GM13976 (cell line): ENCODE measurements at regions not wholly inside any gene's neighbourhood (a gene's known extent, or its start where the extent isn't known, plus 50 kb on each side); places are given as distances from the start of the nearest gene placed in this dataset.

Source experiments
- DNase-seq: peaks from one replicate; pipeline ENCODE4 v3.0.0; 2012; ENCODE audit warnings: low spot score
- in situ Hi-C: fragments of 300-500 bp; cut with MboI; formaldehyde crosslinking; loops from one replicate; pipeline ENCODE4 v1.12.0; 2022; ENCODE audit warnings: low sequenced_read_pairs, mixed read lengths, inconsistent platforms; ENCODE audit not compliant: unreplicated experiment
- TF ChIP-seq, protein P1 (sequence below): IDR thresholded peaks from 2 replicates; pipeline ENCODE4 v1.5.1; 2012; ENCODE audit warnings: borderline replicate concordance, mild to moderate bottlenecking; ENCODE audit not compliant: insufficient read depth; ENCODE audit errors: extremely low read depth, missing control alignments, control extremely low read depth

DNA sequence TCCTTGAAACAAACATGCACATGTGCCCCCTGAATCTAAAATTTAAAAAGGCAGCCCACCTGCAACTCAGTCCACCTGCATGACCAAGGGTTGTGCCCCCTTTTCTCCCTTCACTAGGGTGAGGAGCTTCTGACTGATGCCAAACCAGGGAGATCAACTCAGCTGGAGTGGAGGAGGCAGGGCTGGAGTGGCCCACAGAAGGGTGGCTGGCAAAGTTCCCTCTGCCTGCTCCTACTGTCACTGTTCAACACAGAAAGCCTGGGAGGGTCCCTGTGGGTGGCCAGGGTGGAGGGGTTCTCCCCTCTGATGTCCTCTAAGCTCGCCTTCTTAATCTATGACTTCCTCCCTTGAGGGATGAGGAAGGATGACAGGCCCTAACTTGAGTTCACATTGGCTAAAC is 55.7 kb upstream of the ANTXRL start:
- in situ Hi-C loops = loop anchor here (25.0 kb wide), 1 partner anchor 994 kb away; no protein-coding TSS in a partner anchor
- TF ChIP-seq, protein P1, sequence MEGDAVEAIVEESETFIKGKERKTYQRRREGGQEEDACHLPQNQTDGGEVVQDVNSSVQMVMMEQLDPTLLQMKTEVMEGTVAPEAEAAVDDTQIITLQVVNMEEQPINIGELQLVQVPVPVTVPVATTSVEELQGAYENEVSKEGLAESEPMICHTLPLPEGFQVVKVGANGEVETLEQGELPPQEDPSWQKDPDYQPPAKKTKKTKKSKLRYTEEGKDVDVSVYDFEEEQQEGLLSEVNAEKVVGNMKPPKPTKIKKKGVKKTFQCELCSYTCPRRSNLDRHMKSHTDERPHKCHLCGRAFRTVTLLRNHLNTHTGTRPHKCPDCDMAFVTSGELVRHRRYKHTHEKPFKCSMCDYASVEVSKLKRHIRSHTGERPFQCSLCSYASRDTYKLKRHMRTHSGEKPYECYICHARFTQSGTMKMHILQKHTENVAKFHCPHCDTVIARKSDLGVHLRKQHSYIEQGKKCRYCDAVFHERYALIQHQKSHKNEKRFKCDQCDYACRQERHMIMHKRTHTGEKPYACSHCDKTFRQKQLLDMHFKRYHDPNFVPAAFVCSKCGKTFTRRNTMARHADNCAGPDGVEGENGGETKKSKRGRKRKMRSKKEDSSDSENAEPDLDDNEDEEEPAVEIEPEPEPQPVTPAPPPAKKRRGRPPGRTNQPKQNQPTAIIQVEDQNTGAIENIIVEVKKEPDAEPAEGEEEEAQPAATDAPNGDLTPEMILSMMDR = no peak
- no peak for DNase-seq

DNA sequence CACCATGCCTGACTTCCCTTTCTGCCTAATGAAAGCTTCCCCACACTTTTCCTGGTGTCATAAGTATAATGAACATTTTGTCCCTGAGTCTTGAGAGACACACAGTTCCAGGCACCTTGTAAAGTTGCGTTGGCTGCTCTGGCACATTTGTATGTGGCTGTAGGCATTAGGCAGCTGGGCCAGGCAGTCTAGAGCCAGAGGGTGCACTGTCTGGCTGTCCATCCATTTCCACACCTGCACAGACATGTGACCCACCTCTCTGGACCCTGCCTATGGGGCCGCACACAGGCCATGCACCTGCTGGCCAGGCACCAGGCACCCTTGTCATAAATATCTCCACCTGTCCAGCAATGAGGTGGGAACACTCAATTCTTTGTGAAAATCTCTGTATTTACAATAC is 54.7 kb upstream of the ANTXRL start:
- in situ Hi-C loops = loop anchor here (25.0 kb wide), 1 partner anchor 995 kb away; no protein-coding TSS in a partner anchor
- TF ChIP-seq, protein P1 = no peak
- DNase-seq = no peak

DNA sequence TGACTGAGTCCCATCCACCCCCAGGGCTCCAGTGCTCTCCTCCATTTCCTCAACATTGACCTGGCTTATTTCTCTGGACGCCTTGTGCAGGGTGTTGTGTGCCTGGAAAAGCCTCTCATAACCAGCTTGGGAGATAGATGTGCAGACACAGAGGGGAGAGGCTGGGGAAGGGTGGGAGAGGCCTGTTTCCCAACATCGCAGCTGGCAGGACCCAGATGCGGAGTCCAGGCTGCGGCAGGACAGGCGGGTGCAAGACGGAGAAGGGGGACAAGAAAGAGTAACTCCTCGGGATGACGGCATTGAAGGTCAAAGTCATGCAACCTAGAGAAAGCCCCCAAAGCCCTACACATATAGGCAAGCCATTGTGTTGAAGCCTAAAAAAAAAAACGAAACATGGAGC is 54.1 kb upstream of the ANTXRL start:
- DNase-seq = no peak
- TF ChIP-seq, protein P1 = no peak
- in situ Hi-C loops = loop anchor here (25.0 kb wide), 1 partner anchor 995 kb away; no protein-coding TSS in a partner anchor

DNA sequence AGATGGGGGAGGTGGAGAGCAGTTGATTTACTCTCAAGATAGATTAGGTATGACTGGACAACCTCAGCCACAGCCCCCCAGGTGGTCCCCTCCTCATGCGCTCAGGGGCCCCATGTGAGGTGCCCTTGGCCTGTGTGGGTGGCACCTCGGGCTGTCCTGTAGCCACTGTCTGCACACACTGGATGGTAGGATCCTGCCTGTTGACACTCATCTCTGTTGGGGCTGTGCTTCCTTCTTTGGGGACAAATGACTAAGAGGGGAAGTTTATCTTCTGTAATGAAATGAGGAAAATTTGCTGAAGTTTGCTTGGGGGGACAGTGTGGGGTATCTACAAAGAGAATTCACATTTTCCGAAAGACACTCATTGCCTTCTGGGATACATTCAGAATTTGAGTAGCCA is 53.6 kb upstream of the ANTXRL start:
- TF ChIP-seq, protein P1 = no peak
- in situ Hi-C loops = loop anchor here (25.0 kb wide), 1 partner anchor 996 kb away; no protein-coding TSS in a partner anchor
- no peak for DNase-seq

DNA sequence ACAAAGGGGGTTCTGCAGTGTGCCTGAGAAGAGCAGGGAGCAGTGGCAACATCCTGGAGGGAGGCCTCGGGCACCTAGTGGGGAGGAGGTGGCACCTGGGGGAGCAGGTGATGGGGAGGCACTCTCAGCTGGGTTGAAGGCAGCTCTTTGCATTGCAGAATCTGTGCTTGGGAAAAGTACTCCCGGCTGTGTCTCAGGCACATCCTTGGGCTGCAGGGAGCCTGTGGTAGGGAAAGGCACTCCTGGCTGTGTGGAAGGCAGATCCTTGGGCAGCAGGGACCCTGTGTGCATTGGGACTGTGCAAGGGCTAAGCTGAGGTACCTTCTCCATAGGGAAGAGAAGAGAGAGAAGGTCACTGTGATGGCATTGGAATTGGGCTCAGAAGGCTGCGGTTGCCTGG is 52.8 kb upstream of the ANTXRL start:
- in situ Hi-C loops = loop anchor here (25.0 kb wide), 1 partner anchor 997 kb away; no protein-coding TSS in a partner anchor
- no peak for DNase-seq
- TF ChIP-seq, protein P1 = no peak

DNA sequence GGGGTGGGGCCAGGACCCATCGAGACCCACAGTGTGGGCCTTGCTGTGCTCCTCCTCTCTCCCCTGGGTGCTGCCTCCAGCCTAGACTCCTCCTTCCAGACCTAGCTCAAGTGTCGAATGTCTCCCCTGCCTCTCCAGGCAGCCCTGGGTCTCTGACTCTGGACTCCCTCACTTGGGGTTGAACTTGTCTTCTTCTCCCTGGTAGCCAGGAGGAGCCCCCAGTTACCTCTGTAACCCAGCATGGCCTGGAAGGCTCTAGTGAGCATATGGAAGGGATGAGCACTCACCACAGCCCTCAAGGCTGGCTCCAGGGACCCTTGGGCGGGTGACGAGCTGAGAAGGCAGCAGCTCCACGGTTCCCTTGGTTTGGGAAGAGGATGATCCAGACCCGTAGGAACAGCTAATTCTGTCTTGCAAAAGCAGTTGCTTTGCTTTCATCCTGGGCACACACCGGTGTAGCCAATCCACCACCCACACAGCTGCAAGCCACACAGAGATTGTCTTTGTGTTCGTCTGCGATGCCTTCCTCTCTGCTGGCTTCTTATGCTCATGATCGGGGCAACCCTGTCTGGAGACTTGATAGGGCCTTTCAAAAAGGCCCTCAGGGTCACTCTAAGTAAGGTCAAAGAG is 52.3 kb upstream of the ANTXRL start:
- in situ Hi-C loops = loop anchor here (25.0 kb wide), 1 partner anchor 997 kb away; no protein-coding TSS in a partner anchor
- no peak for DNase-seq

More for the DNA sequence above, 52.3 kb upstream of the ANTXRL start:
- TF ChIP-seq, protein P1 = no peak
